VCaP (cell line): ENCODE measurements at regions not wholly inside any gene's neighbourhood (a gene's known extent, or its start where the extent isn't known, plus 50 kb on each side); places are given as distances from the start of the nearest gene placed in this dataset.

Experiments
- H3K27ac ChIP-seq: fragments of 450-650 bp; 2 replicates; pipeline ENCODE4 v1.5.1; 2017
- CTCF ChIP-seq: fragments of 450-650 bp; conservative IDR thresholded peaks from 2 replicates; pipeline ENCODE4 v1.5.1; 2017; ENCODE audit warnings: mild to moderate bottlenecking, moderate library complexity

DNA sequence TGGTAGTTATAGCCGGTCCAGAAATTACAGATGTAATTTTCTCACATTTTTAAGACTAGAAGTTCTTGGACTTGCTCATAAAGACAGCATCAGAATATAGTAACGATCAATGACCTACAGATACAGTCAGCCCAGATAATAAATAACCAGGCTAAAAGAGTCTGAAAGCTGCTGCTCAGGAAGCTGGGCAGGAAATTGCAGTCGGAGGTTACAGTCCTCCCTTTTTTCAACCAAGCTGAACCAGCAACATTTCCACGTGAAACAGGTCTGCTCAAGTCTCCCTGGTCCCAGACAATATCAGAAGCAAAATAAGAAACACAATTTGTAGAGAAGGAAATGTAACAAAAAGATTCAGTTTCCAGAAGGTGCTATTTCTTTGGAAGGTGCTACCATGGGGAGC is 457.4 kb downstream of the SIPA1L2 start:
- no peak overlapping the region for H3K27ac ChIP-seq
- no peak for TF ChIP-seq CTCF

GRCh38 chr1:232170909-232171308 is 459.0 kb downstream of the SIPA1L2 start:
- TF ChIP-seq CTCF = peak; percentile 71
- H3K27ac ChIP-seq = no peak overlapping the region

DNA sequence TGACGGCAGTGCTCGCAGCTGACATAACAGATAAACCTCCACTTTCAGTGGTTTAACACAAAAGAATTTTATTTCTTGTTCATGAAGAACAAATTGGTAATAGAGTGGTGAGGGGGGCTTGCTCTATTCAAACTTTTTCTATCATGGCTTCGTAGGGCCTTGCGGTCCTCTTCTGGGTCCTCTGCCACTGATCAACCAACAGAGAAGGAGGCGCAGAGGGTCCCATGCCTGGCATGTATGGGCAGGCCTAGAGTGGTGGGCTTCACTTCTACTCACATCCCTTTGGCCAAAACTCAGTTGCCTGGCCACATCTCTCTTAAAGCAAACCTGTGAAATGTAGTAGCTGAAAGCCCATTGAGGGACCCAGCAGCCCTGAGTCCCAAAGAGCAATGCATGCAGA is 460.5 kb downstream of the SIPA1L2 start:
- TF ChIP-seq CTCF = no peak
- no peak overlapping the region for H3K27ac ChIP-seq

DNA sequence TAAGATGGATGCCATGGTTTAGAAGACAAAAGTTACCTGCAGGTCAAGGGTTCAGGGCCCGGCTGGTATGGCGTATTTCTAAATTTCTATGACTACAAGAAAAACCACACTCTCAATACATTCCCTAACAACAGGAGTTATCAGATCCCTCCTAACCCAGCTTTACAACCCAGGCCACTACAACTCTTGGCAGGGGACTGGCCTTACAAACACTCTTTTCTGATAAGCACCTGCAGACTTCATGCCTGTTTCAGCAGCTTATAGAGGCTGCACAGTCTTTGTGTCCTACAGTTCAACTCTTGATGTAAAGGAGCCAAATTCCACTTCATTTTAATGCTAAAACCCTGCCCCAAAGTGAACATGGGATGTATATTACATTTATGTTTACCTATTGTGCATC is 461.4 kb downstream of the SIPA1L2 start:
- no peak for TF ChIP-seq CTCF
- H3K27ac ChIP-seq = no peak overlapping the region

GRCh38 chr1:232166942-232167341 is 463.0 kb downstream of the SIPA1L2 start:
- no peak for TF ChIP-seq CTCF
- H3K27ac ChIP-seq = no peak overlapping the region

- no peak overlapping the region for H3K27ac ChIP-seq
- TF ChIP-seq CTCF = no peak
Observed at GRCh38 chr1:232164078-232164963, 465.6 kb downstream of the SIPA1L2 start.

DNA sequence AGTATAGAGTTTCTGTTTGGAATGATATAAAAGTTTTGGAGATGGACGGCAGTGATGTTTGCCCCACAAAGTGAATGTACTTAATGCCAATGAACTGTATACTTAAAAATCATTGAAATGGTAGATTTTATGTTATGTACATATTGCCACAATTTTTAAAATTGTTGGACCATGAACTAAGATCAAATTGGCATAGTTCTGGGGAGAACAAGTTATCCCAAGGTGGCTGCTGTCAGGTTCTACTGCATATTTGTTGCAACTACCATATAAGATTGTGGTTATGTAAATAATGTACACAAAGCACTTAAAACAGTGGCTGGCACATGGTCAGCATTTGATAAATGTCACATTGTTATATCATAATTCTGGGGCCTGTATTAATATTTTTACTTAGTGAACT is 466.4 kb downstream of the SIPA1L2 start:
- H3K27ac ChIP-seq = no peak overlapping the region
- TF ChIP-seq CTCF = no peak
